PC-9 (cell line): ENCODE measurements at regions not wholly inside any gene's neighbourhood (a gene's known extent, or its start where the extent isn't known, plus 50 kb on each side); places are given as distances from the start of the nearest gene placed in this dataset.

ENCODE experiments used
- EZH2 ChIP-seq: fragments of 200-600 bp; sonication (generic); IDR thresholded peaks from 2 replicates; pipeline ENCODE4 v1.8.0; 2017; ENCODE audit warnings: antibody characterized with exemption, low read depth
- TF ChIP-seq, protein P1 (sequence below): fragments of 200-600 bp; sonication (generic); conservative IDR thresholded peaks from 2 replicates; pipeline ENCODE4 v1.6.1; 2017; ENCODE audit warnings: mixed run types, antibody characterized with exemption, mild to moderate bottlenecking, moderate library complexity

DNA sequence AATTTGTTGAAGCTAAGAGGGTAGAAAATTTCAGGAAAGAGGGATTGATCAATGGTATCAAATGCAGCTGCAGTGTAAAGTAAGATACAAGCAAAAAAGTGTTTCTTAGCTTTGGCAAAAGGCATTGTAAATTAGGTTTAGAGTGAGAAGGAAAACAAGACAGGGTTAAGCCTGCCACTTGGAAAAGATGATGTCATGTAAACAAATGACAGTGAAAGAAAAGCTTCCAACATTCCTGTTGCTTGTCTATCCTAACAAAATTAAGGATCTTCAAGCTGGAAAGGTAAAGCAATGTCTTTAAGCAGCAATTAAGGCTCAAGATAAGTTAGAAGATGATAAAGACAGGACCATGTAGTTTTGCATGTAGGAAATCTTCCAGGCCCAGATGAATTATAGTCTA lies 139.1 kb upstream of the PPP2R2B start:
- TF ChIP-seq, protein P1, sequence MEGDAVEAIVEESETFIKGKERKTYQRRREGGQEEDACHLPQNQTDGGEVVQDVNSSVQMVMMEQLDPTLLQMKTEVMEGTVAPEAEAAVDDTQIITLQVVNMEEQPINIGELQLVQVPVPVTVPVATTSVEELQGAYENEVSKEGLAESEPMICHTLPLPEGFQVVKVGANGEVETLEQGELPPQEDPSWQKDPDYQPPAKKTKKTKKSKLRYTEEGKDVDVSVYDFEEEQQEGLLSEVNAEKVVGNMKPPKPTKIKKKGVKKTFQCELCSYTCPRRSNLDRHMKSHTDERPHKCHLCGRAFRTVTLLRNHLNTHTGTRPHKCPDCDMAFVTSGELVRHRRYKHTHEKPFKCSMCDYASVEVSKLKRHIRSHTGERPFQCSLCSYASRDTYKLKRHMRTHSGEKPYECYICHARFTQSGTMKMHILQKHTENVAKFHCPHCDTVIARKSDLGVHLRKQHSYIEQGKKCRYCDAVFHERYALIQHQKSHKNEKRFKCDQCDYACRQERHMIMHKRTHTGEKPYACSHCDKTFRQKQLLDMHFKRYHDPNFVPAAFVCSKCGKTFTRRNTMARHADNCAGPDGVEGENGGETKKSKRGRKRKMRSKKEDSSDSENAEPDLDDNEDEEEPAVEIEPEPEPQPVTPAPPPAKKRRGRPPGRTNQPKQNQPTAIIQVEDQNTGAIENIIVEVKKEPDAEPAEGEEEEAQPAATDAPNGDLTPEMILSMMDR: no peak
- TF ChIP-seq EZH2: no peak
